Smooth muscle cell (in vitro differentiated cells): ENCODE measurements at regions not wholly inside any gene's neighbourhood (a gene's known extent, or its start where the extent isn't known, plus 50 kb on each side); places are given as distances from the start of the nearest gene placed in this dataset.
A peak's percentile ranks its signal among the peaks of the same experiment; 100 is the strongest.

Experiments
- DNase-seq: peaks from one replicate; lab custom pipeline; 2025; ENCODE audit not compliant: unreplicated experiment; lab: John Stamatoyannopoulos, UW
- H2AFZ ChIP-seq: fragments of 200-600 bp; sonication (generic); 2 replicates; pipeline ENCODE4 v1.6.0; 2016; ENCODE audit warnings: antibody characterized with exemption, low read depth, mild to moderate bottlenecking
- H3F3A ChIP-seq: fragments of 200-600 bp; sonication (generic); 2 replicates; pipeline ENCODE4 v1.6.0; 2017; ENCODE audit warnings: antibody characterized with exemption, low read depth
- H3K27ac ChIP-seq: fragments of 200-600 bp; sonication (generic); 2 replicates; pipeline ENCODE4 v1.5.1; 2016; ENCODE audit warnings: low read depth, mild to moderate bottlenecking
- H3K27me3 ChIP-seq: fragments of 200-600 bp; sonication (generic); 2 replicates; pipeline ENCODE4 v1.6.1; 2016; ENCODE audit warnings: low read depth, mild to moderate bottlenecking
- H3K36me3 ChIP-seq: fragments of 200-600 bp; sonication (generic); 2 replicates; pipeline ENCODE4 v1.5.1; 2016; ENCODE audit warnings: low read depth
- H3K4me1 ChIP-seq: fragments of 200-600 bp; sonication (generic); 2 replicates; pipeline ENCODE4 v1.5.1; 2016; ENCODE audit warnings: low read depth
- H3K4me2 ChIP-seq: fragments of 200-600 bp; sonication (generic); 2 replicates; pipeline ENCODE4 v1.6.0; 2016; ENCODE audit warnings: mild to moderate bottlenecking
- H3K4me3 ChIP-seq: fragments of 200-600 bp; sonication (generic); 2 replicates; pipeline ENCODE4 v1.5.1; 2016; ENCODE audit warnings: mild to moderate bottlenecking
- H3K79me2 ChIP-seq: fragments of 200-600 bp; sonication (generic); 2 replicates; pipeline ENCODE4 v1.6.0; 2016; ENCODE audit warnings: low read depth, mild to moderate bottlenecking
- H3K9ac ChIP-seq: fragments of 200-600 bp; sonication (generic); 2 replicates; pipeline ENCODE4 v1.6.0; 2016; ENCODE audit warnings: low read depth
- H3K9me3 ChIP-seq: fragments of 200-600 bp; sonication (generic); replicated peaks from 2 replicates; pipeline ENCODE4 v1.5.1; 2016; ENCODE audit warnings: low read depth
- H4K20me1 ChIP-seq: fragments of 200-600 bp; sonication (generic); 2 replicates; pipeline ENCODE4 v1.6.0; 2016; ENCODE audit warnings: low read depth
- WGBS: methylation state at CpG from one replicate; pipeline ENCODE4 v1.1.7; 2016; ENCODE audit warnings: low lambda C conversion rate; 5-methylcytosine and 5-hydroxymethylcytosine counted together
- TF ChIP-seq, protein P1 (sequence below): fragments of 200-600 bp; sonication (generic); IDR thresholded peaks from 2 replicates; pipeline ENCODE4 v1.5.1; 2017; ENCODE audit warnings: borderline replicate concordance, mild to moderate bottlenecking, antibody characterized with exemption; ENCODE audit not compliant: insufficient read depth, poor library complexity, severe bottlenecking

GRCh38 chr6:105952772-105953690 is 133.1 kb upstream of the PRDM1 start:
- Histone ChIP-seq H3K9ac (no peak overlapping the region), H3K36me3 (no peaks in the 10 kb centered on the region), H3F3A (no peaks in the 10 kb centered on the region), H3K27me3 (no peaks in the 10 kb centered on the region), H3K4me1 (no peaks in the 10 kb centered on the region), H3K4me3 (no peak overlapping the region), H2AFZ (peak overlapping the region; percentile 20), H3K27ac (no peak overlapping the region), H3K79me2 (no peaks in the 10 kb centered on the region), H3K4me2 (no peak overlapping the region), H3K9me3 (no peaks in the 10 kb centered on the region), H4K20me1 (no peaks in the 10 kb centered on the region)
- TF ChIP-seq, protein P1, sequence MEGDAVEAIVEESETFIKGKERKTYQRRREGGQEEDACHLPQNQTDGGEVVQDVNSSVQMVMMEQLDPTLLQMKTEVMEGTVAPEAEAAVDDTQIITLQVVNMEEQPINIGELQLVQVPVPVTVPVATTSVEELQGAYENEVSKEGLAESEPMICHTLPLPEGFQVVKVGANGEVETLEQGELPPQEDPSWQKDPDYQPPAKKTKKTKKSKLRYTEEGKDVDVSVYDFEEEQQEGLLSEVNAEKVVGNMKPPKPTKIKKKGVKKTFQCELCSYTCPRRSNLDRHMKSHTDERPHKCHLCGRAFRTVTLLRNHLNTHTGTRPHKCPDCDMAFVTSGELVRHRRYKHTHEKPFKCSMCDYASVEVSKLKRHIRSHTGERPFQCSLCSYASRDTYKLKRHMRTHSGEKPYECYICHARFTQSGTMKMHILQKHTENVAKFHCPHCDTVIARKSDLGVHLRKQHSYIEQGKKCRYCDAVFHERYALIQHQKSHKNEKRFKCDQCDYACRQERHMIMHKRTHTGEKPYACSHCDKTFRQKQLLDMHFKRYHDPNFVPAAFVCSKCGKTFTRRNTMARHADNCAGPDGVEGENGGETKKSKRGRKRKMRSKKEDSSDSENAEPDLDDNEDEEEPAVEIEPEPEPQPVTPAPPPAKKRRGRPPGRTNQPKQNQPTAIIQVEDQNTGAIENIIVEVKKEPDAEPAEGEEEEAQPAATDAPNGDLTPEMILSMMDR: no peak
- WGBS: 35% methylated on average over 7 of the region's 7 CpGs
- DNase-seq: no peak

DNA sequence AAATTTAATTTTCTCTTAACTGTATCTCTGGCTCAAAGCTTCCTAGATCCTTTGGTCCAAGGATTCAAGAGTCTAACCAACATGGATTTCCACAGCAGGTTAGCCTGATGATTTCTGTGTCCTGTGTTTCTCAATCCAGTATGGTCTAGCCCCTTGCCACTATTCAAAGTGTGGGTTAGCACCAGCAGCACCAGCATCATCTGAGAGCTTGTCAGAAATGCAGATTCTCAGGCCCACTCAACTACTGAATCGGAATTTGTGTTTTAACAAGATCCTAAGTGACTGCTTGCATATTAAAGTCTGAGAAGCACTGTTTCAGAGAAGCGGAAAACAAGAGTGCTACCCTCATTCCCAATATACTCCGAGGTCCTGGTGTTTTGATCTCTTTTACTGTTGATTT is 133.8 kb upstream of the PRDM1 start:
- Histone ChIP-seq H2AFZ (no peak overlapping the region), H3K9me3 (no peaks in the 10 kb centered on the region), H3K4me1 (no peaks in the 10 kb centered on the region), H3F3A (no peaks in the 10 kb centered on the region), H3K27me3 (no peaks in the 10 kb centered on the region), H3K4me3 (no peak overlapping the region), H3K36me3 (no peaks in the 10 kb centered on the region), H3K4me2 (no peak overlapping the region), H3K9ac (no peak overlapping the region), H3K27ac (no peak overlapping the region), H3K79me2 (no peaks in the 10 kb centered on the region), H4K20me1 (no peaks in the 10 kb centered on the region)
- TF ChIP-seq, protein P1: no peak
- DNase-seq: no peak
- WGBS: 61% methylated on average over 3 of the region's 3 CpGs

- Histone ChIP-seq H3K36me3 (no peaks in the 10 kb centered on the region), H3K4me2 (no peak overlapping the region), H3F3A (no peaks in the 10 kb centered on the region), H3K27ac (no peak overlapping the region), H4K20me1 (no peaks in the 10 kb centered on the region), H3K9me3 (no peaks in the 10 kb centered on the region), H3K27me3 (no peaks in the 10 kb centered on the region), H2AFZ (no peak overlapping the region), H3K4me3 (no peak overlapping the region), H3K79me2 (no peaks in the 10 kb centered on the region), H3K4me1 (no peaks in the 10 kb centered on the region), H3K9ac (no peak overlapping the region)
- TF ChIP-seq, protein P1: no peak
- 86% methylated on average over 4 of the region's 4 CpGs for WGBS
- no peak for DNase-seq
Observed at GRCh38 chr6:105951322-105951721, 134.8 kb upstream of the PRDM1 start.

- Histone ChIP-seq H3K27ac (no peak overlapping the region), H3K9me3 (no peaks in the 10 kb centered on the region)
- 84% methylated on average over 2 of the region's 2 CpGs for WGBS
Observed at GRCh38 chr6:105949869-105950268, 136.3 kb upstream of the PRDM1 start.

More at GRCh38 chr6:105949869-105950268, 136.3 kb upstream of the PRDM1 start:
- Histone ChIP-seq H3K9ac (no peak overlapping the region), H3K4me2 (no peak overlapping the region), H3F3A (no peaks in the 10 kb centered on the region), H3K4me3 (no peak overlapping the region), H3K79me2 (no peaks in the 10 kb centered on the region), H2AFZ (no peak overlapping the region), H4K20me1 (no peaks in the 10 kb centered on the region), H3K36me3 (no peaks in the 10 kb centered on the region), H3K27me3 (peaks cover 8% of the 10 kb centered on the region), H3K4me1 (no peaks in the 10 kb centered on the region)
- no peak for DNase-seq
- TF ChIP-seq, protein P1: no peak
